Vagina (tissue), 2 donors: ENCODE measurements at regions not wholly inside any gene's neighbourhood (a gene's known extent, or its start where the extent isn't known, plus 50 kb on each side); places are given as distances from the start of the nearest gene placed in this dataset.

ENCODE experiments used
- CTCF ChIP-seq, 3 experiments: fragments of 450-650 bp in 2 of 3; fragments of 200-600 bp in 1 of 3; sonication (generic) in 1 of 3; IDR thresholded peaks; one replicate each; pipeline ENCODE4 v1.5.1; 2017 to 2019; ENCODE audit warnings: antibody characterized with exemption in 3 of 3, mild to moderate bottlenecking in 2 of 3, moderate library complexity in 2 of 3
- POLR2A ChIP-seq, 2 donors: fragments of 450-650 bp; IDR thresholded peaks; one replicate each; pipeline ENCODE4 v1.6.1; 2017; ENCODE audit warnings: antibody characterized with exemption in 2 of 2, mild to moderate bottlenecking in 2 of 2, moderate library complexity in 2 of 2

- TF ChIP-seq POLR2A (IDR thresholded peaks at IDR 0.05) (no peak), CTCF (IDR thresholded peaks at IDR 0.05) (no peak)
Observed at GRCh38 chr6:134379599-134379998, 61.7 kb upstream of the SGK1 start.
